H9 (cell line): ENCODE measurements at regions not wholly inside any gene's neighbourhood (a gene's known extent, or its start where the extent isn't known, plus 50 kb on each side); places are given as distances from the start of the nearest gene placed in this dataset.

Experiments used
- DNase-seq: peaks from one replicate; pipeline ENCODE4 v3.0.0-alpha.2; 2017
- H2AFZ ChIP-seq: one replicate; pipeline ENCODE4 v1.6.1; 2013; ENCODE audit warnings: mild to moderate bottlenecking, low read length, control low read depth, moderate library complexity
- H2AK5ac ChIP-seq: 2 replicates; pipeline ENCODE4 v1.6.1; 2013; ENCODE audit warnings: low read length, control low read depth, mixed read lengths; ENCODE audit not compliant: insufficient read length
- H2BK120ac ChIP-seq: one replicate; pipeline ENCODE4 v1.6.1; 2013; ENCODE audit warnings: low read depth, mild to moderate bottlenecking, low read length, control low read depth, inconsistent platforms; ENCODE audit not compliant: poor library complexity, severe bottlenecking
- H2BK12ac ChIP-seq: 2 replicates; pipeline ENCODE4 v1.6.1; 2013; ENCODE audit warnings: low read length, control low read depth, mixed read lengths, low read depth; ENCODE audit not compliant: insufficient read length
- H2BK15ac ChIP-seq: 2 replicates; pipeline ENCODE4 v1.6.1; 2013; ENCODE audit warnings: low read depth, low read length, control low read depth
- H2BK20ac ChIP-seq: one replicate; pipeline ENCODE4 v1.6.1; 2013; ENCODE audit warnings: low read depth, mild to moderate bottlenecking, low read length, control low read depth, inconsistent platforms; ENCODE audit not compliant: poor library complexity, severe bottlenecking
- H2BK5ac ChIP-seq: 2 replicates; pipeline ENCODE4 v1.6.1; 2013; ENCODE audit warnings: low read length, control low read depth, mixed read lengths; ENCODE audit not compliant: insufficient read length
- H3K14ac ChIP-seq: 2 replicates; pipeline ENCODE4 v1.6.1; 2013; ENCODE audit warnings: low read length, control low read depth; ENCODE audit not compliant: insufficient read depth
- H3K18ac ChIP-seq: 2 replicates; pipeline ENCODE4 v1.6.1; 2013; ENCODE audit warnings: low read depth, mild to moderate bottlenecking, mixed read lengths, low read length, control low read depth; ENCODE audit not compliant: insufficient read length
- H3K23ac ChIP-seq: 2 replicates; pipeline ENCODE4 v1.6.1; 2013; ENCODE audit warnings: low read length, control low read depth, mixed read lengths, low read depth; ENCODE audit not compliant: insufficient read length
- H3K23me2 ChIP-seq: 2 replicates; pipeline ENCODE4 v1.6.1; 2013; ENCODE audit warnings: low read depth, mild to moderate bottlenecking, mixed read lengths, low read length, control low read depth; ENCODE audit not compliant: insufficient read length, poor library complexity, severe bottlenecking
- H3K27ac ChIP-seq: 2 replicates; pipeline ENCODE4 v1.5.1; 2013; ENCODE audit warnings: low read length, control low read depth, mixed read lengths, low read depth; ENCODE audit not compliant: insufficient read length
- H3K27me3 ChIP-seq: 2 replicates; pipeline ENCODE4 v1.6.1; 2013; ENCODE audit warnings: low read length, control low read depth, inconsistent platforms; ENCODE audit not compliant: insufficient read depth
- H3K4ac ChIP-seq: 2 replicates; pipeline ENCODE4 v1.6.1; 2013; ENCODE audit warnings: low read depth, mild to moderate bottlenecking, control low read depth, inconsistent platforms, low read length, moderate library complexity
- H3K4me1 ChIP-seq: 2 replicates; pipeline ENCODE4 v1.6.1; 2013; ENCODE audit warnings: low read length, control low read depth, inconsistent platforms; ENCODE audit not compliant: insufficient read depth
- H3K4me2 ChIP-seq: 2 replicates; pipeline ENCODE4 v1.6.1; 2013; ENCODE audit warnings: low read length, control low read depth, mixed read lengths; ENCODE audit not compliant: insufficient read length, insufficient read depth
- H3K56ac ChIP-seq: 2 replicates; pipeline ENCODE4 v1.6.1; 2013; ENCODE audit warnings: low read depth, mild to moderate bottlenecking, mixed read lengths, low read length, control low read depth; ENCODE audit not compliant: insufficient read length
- H3K79me1 ChIP-seq: 2 replicates; pipeline ENCODE4 v1.6.1; 2013; ENCODE audit warnings: low read depth, mild to moderate bottlenecking, moderate library complexity, low read length, control low read depth, inconsistent platforms; ENCODE audit not compliant: insufficient read depth, poor library complexity, severe bottlenecking
- H3K79me2 ChIP-seq: 2 replicates; pipeline ENCODE4 v1.6.1; 2013; ENCODE audit warnings: low read length, control low read depth, inconsistent platforms; ENCODE audit not compliant: insufficient read depth
- H3K9ac ChIP-seq: 2 replicates; pipeline ENCODE4 v1.6.1; 2013; ENCODE audit warnings: low read length, control low read depth, mixed read lengths; ENCODE audit not compliant: insufficient read length; ENCODE audit errors: extremely low read depth
- H3K9me3 ChIP-seq: one replicate; pipeline ENCODE4 v1.6.1; 2013; ENCODE audit warnings: low read depth, low read length, inconsistent platforms; ENCODE audit not compliant: control insufficient read depth
- H3T11ph ChIP-seq: one replicate; pipeline ENCODE4 v1.6.1; 2013; ENCODE audit warnings: mild to moderate bottlenecking, low read length, control low read depth, inconsistent platforms
- H4K20me1 ChIP-seq: one replicate; pipeline ENCODE4 v1.6.1; 2013; ENCODE audit not compliant: control insufficient read depth, insufficient read length, insufficient read depth
- H4K5ac ChIP-seq: 2 replicates; pipeline ENCODE4 v1.6.1; 2013; ENCODE audit warnings: low read depth, mild to moderate bottlenecking, mixed read lengths, low read length, control low read depth; ENCODE audit not compliant: insufficient read length
- H4K8ac ChIP-seq: replicated peaks from 2 replicates; pipeline ENCODE4 v1.6.1; 2013; ENCODE audit warnings: low read length, control low read depth, mixed read lengths, low read depth; ENCODE audit not compliant: insufficient read length
- H4K91ac ChIP-seq: 2 replicates; pipeline ENCODE4 v1.6.1; 2013; ENCODE audit warnings: low read depth, mild to moderate bottlenecking, moderate library complexity, mixed read lengths, low read length, control low read depth; ENCODE audit not compliant: insufficient read length
- H3K27ac Mint-ChIP-seq, 3 experiments: 2 replicates in 2 of 3; 3 replicates in 1 of 3; pipeline ENCODE4 v1.8.0; 2020 to 2021; ENCODE audit warnings: mixed read lengths in 3 of 3, mild to moderate bottlenecking in 1 of 3, moderate library complexity in 1 of 3
- H3K27me3 Mint-ChIP-seq: 2 replicates; pipeline ENCODE4 v1.8.0; 2021; ENCODE audit warnings: low read depth, mild to moderate bottlenecking, moderate library complexity, mixed read lengths
- H3K36me3 Mint-ChIP-seq, 3 experiments: 2 replicates in 2 of 3; 3 replicates in 1 of 3; pipeline ENCODE4 v1.8.0; 2020 to 2021; ENCODE audit warnings: low read depth in 3 of 3, mixed read lengths in 3 of 3; ENCODE audit not compliant: insufficient read depth in 1 of 3
- H3K4me1 Mint-ChIP-seq, 2 experiments: 2 replicates each; pipeline ENCODE4 v1.8.0; 2020; ENCODE audit warnings: mixed read lengths in 2 of 2
- H3K4me3 Mint-ChIP-seq, 2 experiments: 2 replicates in 1 of 2; 3 replicates in 1 of 2; pipeline ENCODE4 v1.8.0; 2020 to 2021; ENCODE audit warnings: mild to moderate bottlenecking in 2 of 2, mixed read lengths in 2 of 2, moderate library complexity in 1 of 2
- H3K9me3 Mint-ChIP-seq, 2 experiments: 2 replicates in 1 of 2; 3 replicates in 1 of 2; pipeline ENCODE4 v1.8.0; 2020; ENCODE audit warnings: mild to moderate bottlenecking in 2 of 2, mixed read lengths in 2 of 2, moderate library complexity in 1 of 2
- CTCF ChIP-seq: fragments of 200-600 bp; sonication (generic); conservative IDR thresholded peaks from 3 replicates; pipeline ENCODE4 v1.8.0; 2021; ENCODE audit warnings: antibody characterized with exemption, mild to moderate bottlenecking
- WGBS: extraction: QIAGEN DNeasy Blood & Tissue Kit; methylation state at CpG from one replicate; pipeline ENCODE4 v1.1.7; 2013; ENCODE audit warnings: missing lambda C conversion rate, low lambda C conversion rate, mixed read lengths; ENCODE audit not compliant: insufficient read length; ENCODE audit errors: extremely low coverage; 5-methylcytosine and 5-hydroxymethylcytosine counted together

- Histone ChIP-seq H3K27ac (no peak overlapping the region), H3K4me1 (no peaks in the 10 kb centered on the region), H3K79me2 (no peaks in the 10 kb centered on the region), H2BK5ac (no peak overlapping the region), H3K23ac (no peak overlapping the region), H3K56ac (no peak overlapping the region), H4K20me1 (no peaks in the 10 kb centered on the region), H4K8ac (no peak overlapping the region), H2AK5ac (no peak overlapping the region), H4K5ac (no peak overlapping the region), H3K27me3 (no peaks in the 10 kb centered on the region), H2BK20ac (no peak overlapping the region), H4K91ac (no peak overlapping the region), H3K14ac (no peak overlapping the region), H3K23me2 (no peaks in the 10 kb centered on the region), H3K9ac (no peak overlapping the region), H3K9me3 (no peaks in the 10 kb centered on the region), H3K4me2 (no peak overlapping the region), H3K18ac (no peak overlapping the region), H3K4ac (no peak overlapping the region), H3T11ph (no peak overlapping the region), H2BK15ac (no peak overlapping the region), H3K79me1 (no peaks in the 10 kb centered on the region), H2AFZ (no peak overlapping the region), H2BK120ac (no peak overlapping the region), H2BK12ac (no peak overlapping the region)
- Mint-ChIP-seq H3K27me3 (no peaks in the 10 kb centered on the region), H3K4me1 (no peaks in the 10 kb centered on the region), H3K9me3 (peaks cover 8 to 13% of the 10 kb centered on the region in 2 experiments; a peak in 4 of 5 replicates), H3K4me3 (no peak overlapping the region), H3K27ac (no peak overlapping the region), H3K36me3 (peaks cover 2 to 7% (median 2%) of the 10 kb centered on the region in 3 experiments; a peak in 4 of 7 replicates)
- no CpG with 5 or more reads among the region's 3 CpGs for WGBS
- no peak for DNase-seq
- TF ChIP-seq CTCF = no peak
Measured at GRCh38 chr5:89613222-89613956, 730.4 kb upstream of the MEF2C start.
